RPMI8226 (cell line): ENCODE measurements at regions not wholly inside any gene's neighbourhood (a gene's known extent, or its start where the extent isn't known, plus 50 kb on each side); places are given as distances from the start of the nearest gene placed in this dataset.

ENCODE experiments used
- DNase-seq: peaks from one replicate; pipeline ENCODE4 v3.0.0-alpha.2; 2015

DNA sequence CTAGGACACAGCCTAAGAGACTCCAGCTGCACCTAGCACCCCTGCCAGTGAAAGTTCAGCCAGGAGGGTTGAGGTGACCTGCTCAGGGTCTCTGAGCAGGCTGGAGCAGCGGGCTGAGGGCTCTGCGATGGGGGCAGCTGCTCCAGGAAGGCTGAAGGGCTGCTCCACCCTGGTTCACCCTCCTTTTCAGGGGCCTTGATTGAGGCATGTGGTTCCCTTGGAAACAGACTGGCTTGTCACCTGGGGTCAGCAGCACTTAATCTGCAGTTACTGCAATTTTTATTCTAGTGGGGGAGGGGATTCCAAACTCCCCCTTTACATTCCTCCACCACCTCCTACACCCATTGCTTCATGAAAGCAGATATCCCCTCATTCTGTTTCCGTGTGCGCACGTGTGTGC lies 85.3 kb upstream of the UNC5B start:
- DNase-seq, result no peak

DNA sequence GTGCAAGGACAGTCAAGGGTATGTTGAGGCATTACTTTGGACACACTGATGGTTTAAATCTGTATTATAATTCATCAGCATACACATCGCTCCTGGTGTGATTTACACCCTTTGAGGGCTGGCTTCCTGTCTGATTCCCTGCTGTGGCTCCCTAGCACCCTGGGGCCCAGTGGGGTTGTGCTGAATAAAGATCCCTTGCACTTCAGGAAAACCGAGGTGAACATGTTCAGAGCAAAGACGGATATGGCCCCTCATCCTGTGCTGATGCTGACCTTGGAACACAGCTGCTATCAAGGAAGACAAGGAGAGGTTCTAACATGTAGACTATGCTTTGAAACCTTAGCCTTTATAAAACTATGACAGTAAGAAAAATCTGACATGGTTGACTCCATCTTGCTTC lies 84.6 kb upstream of the UNC5B start:
- DNase-seq, result no peak

DNA sequence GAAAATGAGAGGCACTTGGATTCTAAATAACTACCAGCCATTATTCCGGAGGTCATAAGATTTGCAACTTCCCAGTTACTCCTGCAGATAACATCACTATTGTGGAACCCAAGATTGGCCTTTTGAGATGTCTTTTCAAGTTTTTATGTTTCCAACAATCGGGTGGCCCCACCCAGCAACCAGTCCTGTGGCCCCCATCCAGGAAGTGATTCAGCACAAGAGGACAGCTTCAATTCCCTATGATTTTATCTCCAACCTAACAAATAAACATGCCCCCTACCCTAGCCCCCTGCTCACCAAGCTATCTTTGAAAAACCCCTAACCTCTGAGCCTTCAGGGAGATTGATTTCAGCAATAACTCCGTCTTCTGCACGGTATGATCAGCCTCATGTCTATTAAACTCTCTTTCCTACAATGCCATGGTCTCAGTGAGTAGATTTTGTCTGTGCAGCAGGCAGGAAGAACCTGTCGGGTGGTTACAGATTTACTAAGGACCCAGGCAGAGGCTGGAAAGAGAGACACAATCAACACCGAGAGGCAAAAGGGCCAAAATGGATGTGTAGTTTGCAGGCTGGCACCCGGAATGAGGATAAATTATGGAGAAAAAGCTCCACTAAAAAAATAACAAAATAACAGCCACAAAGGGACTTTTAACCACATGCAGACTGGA lies 83.9 kb upstream of the UNC5B start:
- DNase-seq, result no peak

DNA sequence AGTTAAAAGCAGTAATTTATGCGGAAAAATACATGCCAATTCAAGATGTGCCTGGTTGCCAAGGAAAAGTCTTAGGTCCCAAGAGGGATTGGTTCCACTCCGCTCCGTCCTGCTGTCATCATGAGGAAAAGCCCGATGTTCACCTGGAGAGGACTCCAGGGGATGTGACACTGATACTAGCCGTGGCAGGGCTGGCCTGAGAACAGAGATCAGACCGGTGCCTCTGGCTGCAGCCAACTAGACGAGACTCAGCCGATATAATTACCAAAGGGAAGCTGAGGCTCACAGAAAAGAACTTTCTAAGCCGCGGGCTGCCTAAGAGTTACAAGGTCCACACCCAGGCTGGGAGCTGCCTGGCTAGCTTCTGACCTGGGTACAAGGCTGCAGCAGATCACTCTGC lies 81.3 kb upstream of the UNC5B start:
- DNase-seq, result no peak

- no peak for DNase-seq
Observed at GRCh38 chr10:71131508-71132088, 80.8 kb upstream of the UNC5B start.

DNA sequence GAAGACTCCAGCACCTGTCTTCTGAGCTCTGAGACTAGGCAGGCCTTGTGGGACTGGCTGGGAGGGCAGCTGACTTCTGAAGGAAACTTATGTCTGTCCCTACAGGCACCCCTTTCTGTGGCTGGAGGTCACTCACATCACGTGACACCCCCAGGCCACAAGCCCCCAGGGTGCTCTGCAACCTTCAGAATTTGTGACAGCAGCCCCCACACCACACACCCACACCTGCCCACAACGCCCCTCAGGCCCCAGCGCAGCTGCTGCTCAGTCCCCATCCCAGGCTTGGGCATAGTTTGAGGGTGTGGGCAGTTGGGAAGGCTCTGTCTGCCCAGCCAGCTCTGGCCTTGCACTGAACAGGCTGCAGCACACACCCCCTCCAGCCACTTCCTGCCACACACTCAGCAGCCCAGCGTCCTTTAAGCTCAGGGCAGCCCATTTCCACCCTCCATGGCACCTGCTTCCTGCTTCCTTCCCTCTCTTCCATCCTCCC lies 80.0 kb upstream of the UNC5B start:
- DNase-seq, result no peak

GRCh38 chr10:71133710-71134686 lies 78.4 kb upstream of the UNC5B start:
- DNase-seq, result no peak

GRCh38 chr10:71134732-71135211 lies 77.6 kb upstream of the UNC5B start:
- no peak for DNase-seq

- DNase-seq, result no peak
Observed at GRCh38 chr10:71135236-71135635, 77.1 kb upstream of the UNC5B start.

- DNase-seq, result no peak
Observed at GRCh38 chr10:71136036-71136721, 76.2 kb upstream of the UNC5B start.

DNA sequence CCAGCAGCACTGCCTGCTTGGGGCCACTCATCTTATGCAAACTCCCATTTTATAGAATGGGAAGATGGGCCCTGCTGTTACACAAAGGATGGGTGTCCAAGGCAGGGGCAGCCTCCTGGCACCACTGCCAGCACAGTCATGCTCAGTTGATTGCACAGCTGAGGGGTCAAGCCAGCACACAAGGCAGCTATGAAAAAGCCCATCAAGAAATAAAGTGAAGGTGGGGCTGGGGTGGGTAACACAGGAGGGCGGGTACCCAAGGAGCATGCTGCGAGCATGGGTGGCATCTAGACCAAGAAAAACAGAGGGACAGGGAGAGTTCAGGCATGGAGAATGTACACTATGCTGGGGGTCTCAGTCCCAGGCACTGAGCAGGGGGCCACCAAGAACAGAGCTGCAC lies 74.7 kb upstream of the UNC5B start:
- no peak for DNase-seq

DNA sequence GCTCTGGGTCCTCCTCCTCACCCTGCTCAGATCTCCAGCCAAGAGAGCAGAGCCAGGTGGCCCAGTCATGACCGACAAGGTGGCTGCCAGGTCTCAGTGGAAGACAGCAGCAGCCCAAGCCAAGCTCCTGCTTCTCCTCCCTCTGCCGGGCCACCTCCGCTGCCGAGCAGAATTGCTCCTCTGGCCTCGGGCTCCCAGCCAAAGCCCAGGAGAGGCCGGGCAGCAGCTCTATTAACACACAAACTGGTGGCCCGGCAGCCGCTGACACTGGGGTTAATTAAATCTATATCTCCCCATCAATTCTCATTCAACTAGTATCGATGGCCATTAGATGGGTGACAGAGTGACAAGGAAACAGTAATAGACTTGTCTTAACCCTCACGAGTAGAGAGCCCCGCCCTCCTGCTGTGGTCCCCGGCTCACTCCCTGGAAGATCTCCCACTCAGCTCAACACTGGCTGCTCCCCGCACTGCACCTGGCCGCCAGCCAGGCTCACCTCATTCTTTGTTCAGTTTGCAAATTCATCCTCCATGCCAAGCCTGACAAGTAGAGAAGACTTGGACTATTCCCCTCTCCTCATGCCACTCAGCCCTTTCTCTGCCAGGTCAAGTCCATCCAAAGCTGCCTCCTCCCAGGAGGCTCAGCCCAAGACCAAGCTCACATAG lies 74.1 kb upstream of the UNC5B start:
- peak; percentile 7 for DNase-seq

GRCh38 chr10:71141528-71141927 lies 70.8 kb upstream of the UNC5B start:
- no peak for DNase-seq

GRCh38 chr10:71143170-71143569 lies 69.2 kb upstream of the UNC5B start:
- no peak for DNase-seq

DNA sequence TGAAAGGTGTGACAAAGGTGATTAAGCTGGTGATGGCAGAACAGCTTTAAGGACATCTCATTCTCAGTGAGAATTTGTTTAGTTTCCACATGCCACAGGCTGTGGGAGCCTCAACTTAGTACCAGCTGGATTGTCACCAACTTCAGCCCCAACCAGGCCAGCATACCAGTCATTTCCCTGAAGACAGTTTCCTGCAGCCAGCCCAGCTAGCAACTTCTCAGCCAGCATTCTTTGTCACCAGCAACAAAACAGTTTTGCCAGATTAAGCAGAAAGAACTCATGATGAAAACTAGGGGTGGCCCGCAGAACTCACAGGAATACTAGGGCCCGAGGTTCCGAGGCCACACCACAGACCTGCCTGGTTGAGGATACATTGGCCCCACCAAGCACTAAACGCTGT lies 68.8 kb upstream of the UNC5B start:
- no peak for DNase-seq

- DNase-seq, result no peak
Observed at GRCh38 chr10:71144824-71145223, 67.5 kb upstream of the UNC5B start.

- DNase-seq, result no peak
Observed at GRCh38 chr10:71145352-71145945, 66.9 kb upstream of the UNC5B start.

GRCh38 chr10:71150796-71151195 lies 61.6 kb upstream of the UNC5B start:
- no peak for DNase-seq

DNA sequence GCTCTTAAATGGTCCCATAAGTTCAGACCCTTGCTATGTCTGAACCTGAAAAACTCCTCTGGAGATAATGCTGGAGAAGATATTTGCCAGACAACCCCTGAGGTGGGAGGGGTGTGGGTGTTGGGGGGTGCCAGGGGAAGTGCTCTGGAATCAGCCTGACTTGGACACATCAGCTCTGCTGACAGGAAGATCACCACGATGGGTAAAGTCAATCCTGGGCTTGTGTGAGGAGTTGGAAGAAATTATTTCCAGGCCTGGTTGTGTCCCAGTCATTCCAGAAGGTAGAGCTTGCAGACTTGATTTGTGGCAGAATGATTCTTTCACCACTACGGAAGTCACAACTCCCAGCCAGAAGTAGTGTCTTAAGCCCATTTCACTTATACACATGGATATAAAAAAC lies 60.3 kb upstream of the UNC5B start:
- DNase-seq, result no peak

- no peak for DNase-seq
Observed at GRCh38 chr10:71156436-71156835, 55.9 kb upstream of the UNC5B start.

DNA sequence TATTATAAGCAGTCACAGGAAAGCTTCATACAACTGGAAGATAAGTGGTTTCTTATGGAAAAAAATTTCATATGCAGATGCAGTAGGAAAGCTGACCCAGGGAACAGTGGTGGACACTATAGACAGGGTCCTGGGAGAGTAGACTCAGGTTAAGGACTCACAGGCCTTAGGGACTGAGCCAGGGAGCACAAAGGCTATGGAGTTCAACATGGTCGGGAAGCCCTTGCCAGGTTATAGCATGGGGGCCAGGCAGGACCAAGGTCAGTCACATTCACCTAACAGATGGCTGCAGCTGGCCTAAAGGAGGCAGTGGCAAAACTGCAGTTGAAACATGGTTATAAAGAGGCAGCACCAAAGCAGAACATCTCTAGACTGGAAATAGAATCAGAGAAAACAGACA lies 54.9 kb upstream of the UNC5B start:
- no peak for DNase-seq

DNA sequence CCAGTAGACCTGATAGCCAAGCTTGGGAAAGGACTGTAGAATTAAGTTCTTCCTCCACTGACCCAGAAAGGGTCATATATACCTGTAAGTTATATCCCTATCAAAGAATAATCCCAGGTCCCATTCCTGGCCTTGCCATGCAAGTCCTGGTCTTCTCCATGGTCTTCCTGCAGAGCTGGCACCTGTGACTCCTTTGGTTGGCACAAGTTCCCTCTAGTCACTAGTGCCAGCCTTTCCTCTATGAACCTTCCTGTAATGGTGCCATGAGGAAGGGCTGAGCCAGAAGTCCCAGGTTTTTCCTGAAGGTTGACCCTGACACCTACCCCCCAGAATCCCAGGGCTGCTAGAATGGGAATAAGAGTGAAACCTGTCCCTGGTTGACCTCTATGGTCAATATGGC lies 54.1 kb upstream of the UNC5B start:
- no peak for DNase-seq
